ENCODE measurements at regions not wholly inside any gene's neighbourhood (a gene's known extent, or its start where the extent isn't known, plus 50 kb on each side); places are given as distances from the start of the nearest gene placed in this dataset.

- Histone ChIP-seq H3K56ac (replicated peaks; ENCODE audit: insufficient read length, low read depth, low read length) (no peak overlapping the region), H3K9me3 (ENCODE audit: insufficient read depth in 2 of 2, low read depth in 1 of 2, low read length in 1 of 2) (no peaks in the 10 kb centered on the region), H2BK12ac (ENCODE audit: low read depth, low read length) (no peak overlapping the region), H3K27me3 (replicated peaks in 1 of 4; ENCODE audit: control insufficient read depth in 3 of 4, extremely low read depth in 1 of 4, insufficient read depth in 3 of 4, low read length in 3 of 4) (no peaks in the 10 kb centered on the region), H2AFZ (ENCODE audit: low read length) (no peak overlapping the region), H2BK120ac (replicated peaks; ENCODE audit: low read depth, low read length) (no peak overlapping the region), H3K4me3 (ENCODE audit: extremely low read depth in 1 of 4, insufficient read depth in 2 of 4, low read depth in 3 of 4, low read length in 4 of 4) (no peak overlapping the region), H2BK5ac (ENCODE audit: low read depth, low read length) (no peak overlapping the region), H4K91ac (replicated peaks; ENCODE audit: insufficient read length, low read length) (no peak overlapping the region), H2BK15ac (ENCODE audit: low read length) (no peak overlapping the region), H2BK20ac (ENCODE audit: low read length) (no peak overlapping the region), H3K36me3 (ENCODE audit: control insufficient read depth in 2 of 4, insufficient read depth in 4 of 4, low read length in 3 of 4) (no peaks in the 10 kb centered on the region), H3K4me2 (ENCODE audit: insufficient read depth in 1 of 2, low read depth in 2 of 2, low read length in 2 of 2) (no peak overlapping the region), H4K20me1 (replicated peaks in 1 of 2; ENCODE audit: control insufficient read depth in 1 of 2, insufficient read depth in 2 of 2, low read length in 2 of 2) (peaks cover 0 to 2% of the 10 kb centered on the region in 2 experiments), H4K8ac (ENCODE audit: extremely low read depth, insufficient read depth, low read length) (no peak overlapping the region), H3K18ac (ENCODE audit: extremely low read depth, low read length) (no peak overlapping the region), H3K23ac (ENCODE audit: insufficient read length) (no peak overlapping the region), H3K4me1 (replicated peaks in 1 of 4; ENCODE audit: control insufficient read depth in 3 of 4, insufficient read depth in 4 of 4, low read length in 3 of 4) (no peaks in the 10 kb centered on the region), H3K27ac (ENCODE audit: low read depth, low read length) (no peak overlapping the region), H3K79me1 (ENCODE audit: low read depth, low read length) (no peaks in the 10 kb centered on the region), H2AK5ac (ENCODE audit: low read depth, low read length) (no peak overlapping the region), H4K5ac (ENCODE audit: insufficient read length, low read depth, low read length) (no peak overlapping the region), H3K23me2 (ENCODE audit: low read depth, low read length) (no peaks in the 10 kb centered on the region), H3K14ac (ENCODE audit: insufficient read length) (no peak overlapping the region), H3K79me2 (ENCODE audit: control insufficient read depth in 1 of 2, insufficient read depth in 2 of 2, low read length in 2 of 2) (no peaks in the 10 kb centered on the region), H3K4ac (replicated peaks; ENCODE audit: insufficient read length, low read depth, low read length) (no peak overlapping the region), H3K9ac (replicated peaks in 1 of 4; ENCODE audit: extremely low read depth in 1 of 4, low read depth in 3 of 4, low read length in 3 of 4) (no peak overlapping the region)
- TF ChIP-seq RAD21 (IDR thresholded peaks at IDR 0.05 in 1 of 2, conservative IDR thresholded peaks at IDR 0.05 in 1 of 2; ENCODE audit: low read depth in 2 of 2, low read length in 2 of 2) (no peak), GABPA (IDR thresholded peaks at IDR 0.05; ENCODE audit: borderline replicate concordance, insufficient read depth, low read length) (no peak), YY1 (IDR thresholded peaks at IDR 0.05; ENCODE audit: low read depth, low read length) (no peak), KDM1A (IDR thresholded peaks at IDR 0.05; ENCODE audit: borderline replicate concordance, low read length) (no peak), CBX8 (IDR thresholded peaks at IDR 0.05; ENCODE audit: borderline replicate concordance, low read depth, low read length) (no peak), HDAC2 (IDR thresholded peaks at IDR 0.05; ENCODE audit: borderline replicate concordance in 1 of 2, low read depth in 2 of 2, low read length in 2 of 2) (no peak), BCL11A (IDR thresholded peaks at IDR 0.05; ENCODE audit: low read depth in 2 of 2, low read length in 2 of 2) (no peak), CHD2 (IDR thresholded peaks at IDR 0.05; ENCODE audit: low read length) (no peak), RFX5 (IDR thresholded peaks at IDR 0.05; ENCODE audit: borderline replicate concordance, low read depth, low read length) (no peak), SP1 (IDR thresholded peaks at IDR 0.05; ENCODE audit: low read depth, low read length) (no peak), RNF2 (IDR thresholded peaks at IDR 0.05; ENCODE audit: borderline replicate concordance, low read depth, low read length, missing control alignments, poor library complexity, severe bottlenecking) (no peak)
- no peak for DNase-seq (ENCODE audit: low read depth in 1 of 2, low spot score in 2 of 2)
- WGBS, 2 experiments (ENCODE audit: extremely low coverage in 1 of 2, insufficient coverage in 1 of 2, insufficient read length in 1 of 2, insufficient replicate concordance in 2 of 2, low coverage in 1 of 2, low lambda C conversion rate in 2 of 2, missing lambda C conversion rate in 1 of 2), result 83% methylated on average over 3 of the region's 3 CpGs; no CpG with 5 or more reads in 1 of the 2 experiments
- ChIA-PET POLR2A (ENCODE audit: partially characterized antibody) (no interaction called here), CTCF (ENCODE audit: partially characterized antibody) (interaction anchor here (1.0 kb wide), 2 partner anchors 10 to 31 kb away, joined by 3 to 4 read pairs; no protein-coding TSS in a partner anchor)
- FAIRE-seq, result no peak
Observed at GRCh38 chr17:70776441-70776840, 607.1 kb downstream of the KCNJ2 start.
